GM13976 (cell line): ENCODE measurements at regions not wholly inside any gene's neighbourhood (a gene's known extent, or its start where the extent isn't known, plus 50 kb on each side); places are given as distances from the start of the nearest gene placed in this dataset.

ENCODE experiments used
- DNase-seq: peaks from one replicate; pipeline ENCODE4 v3.0.0; 2012; ENCODE audit warnings: low spot score
- CTCF ChIP-seq: IDR thresholded peaks from 2 replicates; pipeline ENCODE4 v1.5.1; 2012; ENCODE audit warnings: borderline replicate concordance, mild to moderate bottlenecking; ENCODE audit not compliant: insufficient read depth; ENCODE audit errors: extremely low read depth, missing control alignments, control extremely low read depth
- in situ Hi-C: fragments of 300-500 bp; cut with MboI; formaldehyde crosslinking; loops from one replicate; pipeline ENCODE4 v1.12.0; 2022; ENCODE audit warnings: low sequenced_read_pairs, mixed read lengths, inconsistent platforms; ENCODE audit not compliant: unreplicated experiment

- no peak for DNase-seq
- in situ Hi-C loops, result no loop called here
- TF ChIP-seq CTCF, result no peak
Measured at GRCh38 chr6:119630561-119631192, 281.1 kb upstream of the MAN1A1 start.

- in situ Hi-C loops, result no loop called here
- TF ChIP-seq CTCF, result no peak
- DNase-seq, result no peak
Measured at GRCh38 chr6:119628691-119629594, 279.4 kb upstream of the MAN1A1 start.

- TF ChIP-seq CTCF, result no peak
- DNase-seq, result no peak
- in situ Hi-C loops, result no loop called here
Measured at GRCh38 chr6:119627908-119628669, 278.5 kb upstream of the MAN1A1 start.

- in situ Hi-C loops, result no loop called here
- DNase-seq, result no peak
- no peak for TF ChIP-seq CTCF
Measured at GRCh38 chr6:119626884-119627619, 277.5 kb upstream of the MAN1A1 start.

- no peak for TF ChIP-seq CTCF
- in situ Hi-C loops, result no loop called here
- no peak for DNase-seq
Measured at GRCh38 chr6:119620846-119621555, 271.4 kb upstream of the MAN1A1 start.

GRCh38 chr6:119614138-119614537 is 264.6 kb upstream of the MAN1A1 start:
- no peak for TF ChIP-seq CTCF
- no peak for DNase-seq
- in situ Hi-C loops, result no loop called here
